IMR-90 (cell line): ENCODE measurements at regions not wholly inside any gene's neighbourhood (a gene's known extent, or its start where the extent isn't known, plus 50 kb on each side); places are given as distances from the start of the nearest gene placed in this dataset.
A peak's percentile ranks its signal among the peaks of the same experiment; 100 is the strongest.

Experiments used
- ATAC-seq: fragments of 200-7000 bp; cut with Tn5 transposase; 2 replicates; pipeline ENCODE4 v1.9.1; 2020; ENCODE audit warnings: low read depth, mild to moderate bottlenecking, moderate library complexity
- BruUV-seq: library from RNA; stranded (reverse); fragments of 400-500 nt; replicated peaks from 2 replicates; lab custom pipeline; 2021; lab: Mats Ljungman, UMichigan
- CTCF ChIA-PET: fragments of 300-600 bp; formaldehyde crosslinking; extraction: SDS; loops from one replicate; lab custom pipeline; 2021; ENCODE audit warnings: antibody characterized with exemption; lab: Yijun Ruan, JAX
- POLR2A ChIA-PET: fragments of 300-600 bp; sonication (Branson Sonifier 250); formaldehyde crosslinking; loops from one replicate; lab custom pipeline; 2022; ENCODE audit warnings: antibody characterized with exemption; ENCODE audit not compliant: unreplicated experiment; lab: Charles Lee
- DNase-seq: peaks from one replicate; pipeline ENCODE4 v3.0.0; 2013
- H2AFZ ChIP-seq: replicated peaks from 2 replicates; pipeline ENCODE3; 2013; ENCODE audit warnings: low read length, mild to moderate bottlenecking; ENCODE audit not compliant: poor library complexity
- H2AK5ac ChIP-seq: 2 replicates; pipeline ENCODE4 v1.6.1; 2013; ENCODE audit warnings: low read depth, low read length, inconsistent platforms
- H2AK9ac ChIP-seq: replicated peaks from 2 replicates; pipeline ENCODE3; 2013; ENCODE audit warnings: mild to moderate bottlenecking, low read depth, low read length, moderate library complexity; ENCODE audit not compliant: poor library complexity
- H2BK120ac ChIP-seq: 2 replicates; pipeline ENCODE4 v1.6.1; 2013; ENCODE audit warnings: low read depth, low read length, inconsistent platforms
- H2BK15ac ChIP-seq: 3 replicates; pipeline ENCODE4 v1.6.1; 2013; ENCODE audit warnings: low read depth, low read length, inconsistent platforms
- H2BK20ac ChIP-seq: 2 replicates; pipeline ENCODE4 v1.6.1; 2013; ENCODE audit warnings: low read depth, mild to moderate bottlenecking, inconsistent platforms, low read length, moderate library complexity
- H2BK5ac ChIP-seq: 2 replicates; pipeline ENCODE4 v1.6.1; 2013; ENCODE audit warnings: mild to moderate bottlenecking, low read depth, low read length, inconsistent platforms; ENCODE audit not compliant: poor library complexity, severe bottlenecking
- H3K14ac ChIP-seq: replicated peaks from 2 replicates; pipeline ENCODE4 v1.6.1; 2013; ENCODE audit warnings: low read depth, low read length, inconsistent platforms
- H3K18ac ChIP-seq: 2 replicates; pipeline ENCODE4 v1.6.1; 2013; ENCODE audit warnings: low read depth, low read length, control low read depth
- H3K23ac ChIP-seq: 2 replicates; pipeline ENCODE4 v1.6.1; 2013; ENCODE audit warnings: low read depth, low read length, inconsistent platforms
- H3K27ac ChIP-seq: 2 replicates; pipeline ENCODE4 v1.5.1; 2013; ENCODE audit warnings: mild to moderate bottlenecking, control low read depth, low read length; ENCODE audit not compliant: insufficient read depth
- H3K27me3 ChIP-seq: 2 replicates; pipeline ENCODE4 v1.6.1; 2013; ENCODE audit warnings: low read length; ENCODE audit not compliant: control insufficient read depth, insufficient read depth
- H3K36me3 ChIP-seq: 2 replicates; pipeline ENCODE4 v1.6.1; 2013; ENCODE audit warnings: low read length, mixed read lengths; ENCODE audit not compliant: control insufficient read depth, insufficient read depth
- H3K4ac ChIP-seq: 2 replicates; pipeline ENCODE4 v1.6.1; 2013; ENCODE audit warnings: low read depth, low read length, inconsistent platforms
- H3K4me1 ChIP-seq: 2 replicates; pipeline ENCODE4 v1.6.1; 2013; ENCODE audit warnings: low read length, mixed read lengths; ENCODE audit not compliant: control insufficient read depth, insufficient read depth
- H3K4me2 ChIP-seq: 2 replicates; pipeline ENCODE4 v1.6.1; 2013; ENCODE audit warnings: low read depth, mild to moderate bottlenecking, control low read depth, low read length, moderate library complexity
- H3K4me3 ChIP-seq: 2 replicates; pipeline ENCODE4 v1.5.1; 2013; ENCODE audit warnings: low read depth, mild to moderate bottlenecking, control low read depth, low read length, moderate library complexity; ENCODE audit not compliant: insufficient read depth
- H3K56ac ChIP-seq: 2 replicates; pipeline ENCODE4 v1.6.1; 2013; ENCODE audit warnings: low read length, inconsistent platforms; ENCODE audit not compliant: insufficient read depth; ENCODE audit errors: extremely low read depth
- H3K79me1 ChIP-seq, 2 experiments: 2 replicates each; pipeline ENCODE4 v1.6.1; 2013; ENCODE audit warnings: low read length in 2 of 2, inconsistent platforms in 1 of 2, low read depth in 1 of 2
- H3K9ac ChIP-seq: 2 replicates; pipeline ENCODE4 v1.6.1; 2013; ENCODE audit warnings: low read depth, low read length, control low read depth
- H3K9me1 ChIP-seq: 2 replicates; pipeline ENCODE4 v1.6.1; 2013; ENCODE audit warnings: low read length, inconsistent platforms; ENCODE audit not compliant: insufficient read depth
- H3K9me3 ChIP-seq: 2 replicates; pipeline ENCODE4 v1.6.1; 2013; ENCODE audit warnings: low read length; ENCODE audit not compliant: control insufficient read depth, insufficient read depth
- H4K20me1 ChIP-seq: 2 replicates; pipeline ENCODE4 v1.6.1; 2013; ENCODE audit warnings: low read length, inconsistent platforms; ENCODE audit not compliant: insufficient read depth
- H4K5ac ChIP-seq: 2 replicates; pipeline ENCODE4 v1.6.1; 2013; ENCODE audit warnings: mild to moderate bottlenecking, low read depth, low read length, control low read depth
- H4K8ac ChIP-seq, 2 experiments: 2 replicates each; pipeline ENCODE4 v1.6.1; 2013; ENCODE audit warnings: low read depth in 2 of 2, low read length in 2 of 2, control low read depth in 1 of 2, inconsistent platforms in 1 of 2
- H4K91ac ChIP-seq: 2 replicates; pipeline ENCODE4 v1.6.1; 2013; ENCODE audit warnings: low read depth, low read length, inconsistent platforms; ENCODE audit not compliant: insufficient read depth
- BHLHE40 ChIP-seq: fragments of 150-350 bp; IDR thresholded peaks from 2 replicates; pipeline ENCODE4 v1.6.1; 2016; ENCODE audit warnings: mild to moderate bottlenecking, low read depth, low read length
- CEBPB ChIP-seq: IDR thresholded peaks from 2 replicates; pipeline ENCODE4 v1.6.1; 2012; ENCODE audit warnings: low read depth, low read length, improper control_type of control experiment
- CTCF ChIP-seq: conservative IDR thresholded peaks from 2 replicates; pipeline ENCODE4 v1.5.1; 2012; ENCODE audit warnings: mild to moderate bottlenecking, low read depth, low read length, improper control_type of control experiment
- ELK1 ChIP-seq: fragments of 150-350 bp; IDR thresholded peaks from 2 replicates; pipeline ENCODE4 v1.6.1; 2016; ENCODE audit warnings: low read depth, mild to moderate bottlenecking, low read length, moderate library complexity, borderline replicate concordance
- MAFK ChIP-seq: IDR thresholded peaks from 2 replicates; pipeline ENCODE4 v1.6.1; 2012; ENCODE audit warnings: low read depth, low read length, improper control_type of control experiment
- MAZ ChIP-seq: IDR thresholded peaks from 2 replicates; pipeline ENCODE4 v1.6.1; 2012; ENCODE audit warnings: low read depth, mild to moderate bottlenecking, low read length, improper control_type of control experiment, moderate library complexity, borderline replicate concordance
- MXI1 ChIP-seq: IDR thresholded peaks from 2 replicates; pipeline ENCODE4 v1.6.1; 2012; ENCODE audit warnings: low read depth, mild to moderate bottlenecking, low read length, moderate library complexity, borderline replicate concordance
- NFE2L2 ChIP-seq: fragments of 150-350 bp; IDR thresholded peaks from 2 replicates; pipeline ENCODE4 v1.6.1; 2016; ENCODE audit warnings: low read depth, mild to moderate bottlenecking, low read length
- POLR2A ChIP-seq: IDR thresholded peaks from 2 replicates; pipeline ENCODE4 v1.6.1; 2012; ENCODE audit warnings: mild to moderate bottlenecking, low read depth, low read length
- RAD21 ChIP-seq: IDR thresholded peaks from 2 replicates; pipeline ENCODE4 v1.6.1; 2012; ENCODE audit warnings: low read length, improper control_type of control experiment
- RFX5 ChIP-seq: IDR thresholded peaks from 2 replicates; pipeline ENCODE4 v1.8.0; 2012; ENCODE audit warnings: low read depth, mild to moderate bottlenecking, low read length, moderate library complexity
- WGBS, 2 experiments: methylation state at CpG; one replicate each; pipeline versions ENCODE4 v1.1.5 to v1.1.7; 2013; ENCODE audit warnings: missing lambda C conversion rate in 2 of 2; ENCODE audit not compliant: insufficient read length in 1 of 2; ENCODE audit errors: extremely low coverage in 2 of 2; 5-methylcytosine and 5-hydroxymethylcytosine counted together
- dilution Hi-C: fragments of 300-500 bp; cut with HindIII; formaldehyde crosslinking; loops from one replicate; pipeline ENCODE4 v1.14.3; 2018; ENCODE audit warnings: low sequenced_read_pairs; ENCODE audit not compliant: unreplicated experiment
- in situ Hi-C: fragments of 300-500 bp; cut with MboI; formaldehyde crosslinking; loops from 3 replicates; pipeline ENCODE4 v1.14.3; 2019; ENCODE audit warnings: low sequenced_read_pairs, inconsistent platforms, mixed read lengths
- intact Hi-C: fragments of 100-400 bp; cut with micrococcal nuclease; formaldehyde crosslinking; loops from 2 replicates; pipeline ENCODE4 v1.10.0; 2022
- TF ChIP-seq, protein P1 (sequence below): fragments of 150-350 bp; IDR thresholded peaks from 2 replicates; pipeline ENCODE4 v1.6.1; 2017; ENCODE audit warnings: mild to moderate bottlenecking, antibody characterized with exemption, low read length, low read depth

DNA sequence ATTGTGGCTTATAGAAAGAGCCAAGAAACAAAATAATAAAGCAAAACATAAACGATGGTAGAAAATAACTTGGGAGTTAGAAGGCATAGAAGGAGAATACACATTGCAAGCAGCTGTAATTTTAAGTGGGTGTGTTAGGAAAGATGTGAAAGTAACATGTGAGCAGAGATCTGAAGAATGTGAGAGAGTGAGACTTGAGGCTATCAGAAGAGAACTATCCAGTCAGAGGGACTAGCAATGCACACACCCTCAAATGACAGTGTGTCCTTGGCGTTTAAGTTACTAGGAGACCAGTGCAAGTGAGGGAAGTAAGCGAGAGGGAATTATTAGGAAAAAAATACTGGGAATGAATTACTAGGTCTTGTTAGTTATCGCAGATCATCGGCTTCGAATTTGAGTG, 304.9 kb downstream of the DSEL start:
- CTCF ChIA-PET: no interaction called here
- no TSS peak for BruUV-seq
- POLR2A ChIA-PET: no interaction called here

More for the DNA sequence above, 304.9 kb downstream of the DSEL start:
- Histone ChIP-seq H4K20me1 (no peaks in the 10 kb centered on the region), H3K9ac (no peak overlapping the region), H3K4ac (no peak overlapping the region), H3K4me3 (no peak overlapping the region), H3K27me3 (no peaks in the 10 kb centered on the region), H3K23ac (no peak overlapping the region), H4K8ac (no peak overlapping the region), H2AFZ (no peak overlapping the region), H3K9me3 (0 out of 2 replicates have a peak, but pooled peaks cover 1% of the 10 kb centered on the region), H3K18ac (no peak overlapping the region), H3K4me2 (peak overlapping the region; percentile 59; the same call in 1 of the 2 replicates), H2BK5ac (no peak overlapping the region), H2AK5ac (no peak overlapping the region), H3K14ac (no peak overlapping the region), H2AK9ac (no peak overlapping the region), H2BK20ac (no peak overlapping the region), H2BK15ac (no peak overlapping the region), H4K91ac (no peak overlapping the region), H3K27ac (no peak overlapping the region), H2BK120ac (no peak overlapping the region), H4K5ac (no peak overlapping the region), H3K79me1 (no peaks in the 10 kb centered on the region), H3K36me3 (no peaks in the 10 kb centered on the region), H3K4me1 (no peaks in the 10 kb centered on the region), H3K9me1 (no peaks in the 10 kb centered on the region), H3K56ac (no peak overlapping the region)
- 60% methylated on average over 1 of the region's 6 CpGs; no CpG with 5 or more reads in 1 of the 2 experiments for whole genome bisulfite sequencing, 2 experiments
- TF ChIP-seq BHLHE40: no peak
- no peak for TF ChIP-seq RAD21
- TF ChIP-seq POLR2A: no peak
- TF ChIP-seq ELK1: no peak
- no peak for TF ChIP-seq RFX5
- TF ChIP-seq MAZ: no peak
- TF ChIP-seq MXI1: no peak
- no peak for TF ChIP-seq CEBPB
- no peak for TF ChIP-seq CTCF
- TF ChIP-seq, protein P1, sequence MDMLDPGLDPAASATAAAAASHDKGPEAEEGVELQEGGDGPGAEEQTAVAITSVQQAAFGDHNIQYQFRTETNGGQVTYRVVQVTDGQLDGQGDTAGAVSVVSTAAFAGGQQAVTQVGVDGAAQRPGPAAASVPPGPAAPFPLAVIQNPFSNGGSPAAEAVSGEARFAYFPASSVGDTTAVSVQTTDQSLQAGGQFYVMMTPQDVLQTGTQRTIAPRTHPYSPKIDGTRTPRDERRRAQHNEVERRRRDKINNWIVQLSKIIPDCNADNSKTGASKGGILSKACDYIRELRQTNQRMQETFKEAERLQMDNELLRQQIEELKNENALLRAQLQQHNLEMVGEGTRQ: no peak
- TF ChIP-seq NFE2L2: no peak
- no peak for TF ChIP-seq MAFK
- dilution Hi-C loops (no loop called here), in situ Hi-C loops (no loop called here), intact Hi-C loops (loop anchor here (10.0 kb wide), 3 partner anchors 653 to 963 kb away; no protein-coding TSS in a partner anchor)
- peak; percentile 12 for DNase-seq
- peak; percentile 63 for ATAC-seq
